Activated CD4-positive, alpha-beta T cell treated with anti-CD3 and anti-CD28 coated beads, Interleukin-2, amount 50 U/mL, for 1 hour (primary cell): ENCODE measurements at regions not wholly inside any gene's neighbourhood (a gene's known extent, or its start where the extent isn't known, plus 50 kb on each side); places are given as distances from the start of the nearest gene placed in this dataset.
"Not testable (repeated sequence)": the region's sequence is repeated elsewhere in the genome, so short reads cannot be mapped to it uniquely, and the experiment has no call there.

Experiments used
- DNase-seq: peaks from one replicate; pipeline ENCODE4 v3.0.0-alpha.2; 2020

DNA sequence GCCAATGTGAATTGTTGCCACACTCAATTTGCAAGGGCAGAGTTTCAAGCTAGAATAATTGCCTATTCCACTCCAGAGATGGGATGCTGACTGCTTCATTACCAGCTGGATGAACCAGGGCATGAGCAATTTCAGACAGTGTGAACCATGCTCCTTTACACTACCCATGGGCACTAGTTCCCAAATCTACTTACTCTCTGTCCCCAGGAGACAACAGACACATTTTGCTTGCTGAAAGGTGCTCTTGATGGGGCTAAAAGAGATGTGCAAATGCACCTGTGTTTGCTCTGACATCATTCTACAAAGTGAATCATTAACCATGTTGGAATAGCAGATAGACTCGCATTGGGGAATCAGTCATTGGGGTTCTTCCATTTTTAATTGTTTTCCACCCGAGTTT is 522.3 kb upstream of the NUDT12 start:
- no peak for DNase-seq

DNA sequence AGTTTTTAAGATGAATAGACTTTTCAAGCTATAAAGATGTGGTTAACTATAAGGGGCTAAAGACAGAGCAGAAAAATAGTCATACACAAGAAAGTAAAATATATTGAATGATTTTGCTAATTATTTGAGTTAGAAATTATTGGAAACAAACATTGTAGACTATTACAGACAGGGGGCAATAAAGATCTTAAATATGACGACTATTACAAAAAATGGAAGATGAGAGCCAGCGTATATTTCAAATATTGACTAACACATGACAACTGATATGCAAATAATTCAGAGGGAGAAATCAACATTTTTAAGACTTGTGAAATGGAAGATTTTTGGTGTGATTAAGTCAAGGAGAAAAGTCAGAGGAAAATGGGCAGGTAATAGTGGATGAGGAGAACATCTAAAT is 520.2 kb upstream of the NUDT12 start:
- no peak for DNase-seq

DNA sequence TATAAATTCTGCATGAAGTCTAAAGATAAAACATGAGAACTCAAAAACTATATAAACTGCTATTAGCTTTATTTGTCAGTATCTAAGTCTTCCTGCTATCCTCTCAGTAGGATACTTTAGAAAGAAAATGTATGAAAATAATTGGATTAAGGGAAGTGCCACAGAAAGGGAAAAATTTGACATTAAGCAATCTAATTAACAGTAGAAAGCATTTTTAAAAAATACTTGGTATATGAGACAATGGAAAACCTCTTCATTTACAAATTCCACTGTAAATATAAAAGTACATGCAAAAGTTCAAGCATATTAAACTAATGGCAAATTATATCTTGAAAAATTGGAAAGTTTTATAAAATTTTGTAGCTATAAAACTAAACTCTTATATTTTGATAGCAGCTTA is 518.6 kb upstream of the NUDT12 start:
- no peak for DNase-seq

DNA sequence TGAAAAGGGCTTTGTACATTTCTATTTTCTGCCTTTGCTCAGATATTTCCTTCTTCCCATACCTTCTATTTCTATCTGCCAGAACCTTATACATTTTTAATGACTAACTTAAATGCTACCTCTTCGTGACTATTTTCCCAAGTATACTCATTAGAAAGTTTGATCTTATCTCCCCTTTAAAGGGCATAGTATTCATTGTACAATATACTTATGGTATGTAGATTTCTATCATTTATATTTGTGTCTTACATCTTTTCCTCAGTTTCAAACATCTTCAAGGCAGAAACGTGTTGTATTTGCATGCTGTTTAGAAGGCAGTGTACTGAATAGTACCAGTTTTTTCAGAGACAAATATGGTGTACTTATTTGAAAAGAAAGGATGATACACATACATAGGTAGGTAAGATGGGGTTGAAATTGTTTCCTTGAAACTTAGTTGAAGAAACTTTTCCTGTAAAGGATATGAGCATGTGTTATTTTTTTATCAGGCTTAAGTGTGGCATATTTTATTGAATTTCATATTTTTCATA is 518.1 kb upstream of the NUDT12 start:
- DNase-seq = no peak

DNA sequence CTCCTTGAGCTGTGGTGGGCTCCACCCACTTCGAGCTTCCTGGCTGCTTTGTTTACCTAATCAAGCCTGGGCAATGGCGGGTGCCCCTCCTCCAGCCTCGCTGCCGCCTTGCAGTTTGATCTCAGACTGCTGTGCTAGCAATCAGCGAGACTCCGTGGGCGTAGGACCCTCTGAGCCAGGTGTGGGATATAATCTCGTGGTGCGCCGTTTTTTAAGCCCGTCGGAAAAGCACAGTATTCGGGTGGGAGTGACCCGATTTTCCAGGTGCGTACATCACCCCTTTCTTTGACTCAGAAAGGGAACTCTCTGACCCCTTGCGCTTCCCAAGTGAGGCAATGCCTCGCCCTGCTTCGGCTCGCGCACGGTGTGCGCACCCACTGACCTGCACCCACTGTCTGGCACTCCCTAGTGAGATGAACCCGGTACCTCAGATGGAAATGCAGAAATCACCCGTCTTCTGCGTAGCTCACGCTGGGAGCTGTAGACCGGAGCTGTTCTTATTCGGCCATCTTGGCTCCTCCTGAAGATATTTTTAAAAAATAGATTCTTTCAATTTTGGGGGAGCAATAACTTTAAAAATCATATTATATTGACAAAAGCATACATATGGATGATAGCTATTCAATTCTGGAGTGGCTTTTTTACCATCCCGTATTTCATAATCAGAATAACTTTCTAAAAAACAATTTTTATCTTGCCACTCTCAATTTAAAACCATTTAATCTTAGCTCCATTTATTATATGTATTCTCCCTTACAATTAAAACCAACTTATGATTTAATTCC is 517.5 kb upstream of the NUDT12 start:
- not testable (repeated sequence) for DNase-seq

DNA sequence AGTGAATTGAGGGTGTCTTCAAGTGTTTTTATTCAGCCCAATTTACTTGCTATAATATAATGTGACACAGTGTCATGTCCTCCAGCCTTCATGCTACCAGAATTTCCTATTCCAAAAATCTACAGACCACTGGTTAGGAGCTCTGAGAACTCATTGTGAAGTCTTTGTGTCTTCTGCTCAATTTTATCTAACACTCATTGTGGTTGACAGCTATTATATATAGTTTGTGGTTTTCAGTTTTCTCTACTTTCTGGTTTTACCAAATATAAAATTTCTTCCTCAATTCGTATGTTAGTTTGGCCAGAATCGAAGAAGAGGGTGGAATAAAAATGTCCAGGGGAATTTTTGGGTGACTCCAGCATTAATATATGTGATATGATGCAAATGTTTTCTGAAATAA is 509.3 kb upstream of the NUDT12 start:
- no peak for DNase-seq

DNA sequence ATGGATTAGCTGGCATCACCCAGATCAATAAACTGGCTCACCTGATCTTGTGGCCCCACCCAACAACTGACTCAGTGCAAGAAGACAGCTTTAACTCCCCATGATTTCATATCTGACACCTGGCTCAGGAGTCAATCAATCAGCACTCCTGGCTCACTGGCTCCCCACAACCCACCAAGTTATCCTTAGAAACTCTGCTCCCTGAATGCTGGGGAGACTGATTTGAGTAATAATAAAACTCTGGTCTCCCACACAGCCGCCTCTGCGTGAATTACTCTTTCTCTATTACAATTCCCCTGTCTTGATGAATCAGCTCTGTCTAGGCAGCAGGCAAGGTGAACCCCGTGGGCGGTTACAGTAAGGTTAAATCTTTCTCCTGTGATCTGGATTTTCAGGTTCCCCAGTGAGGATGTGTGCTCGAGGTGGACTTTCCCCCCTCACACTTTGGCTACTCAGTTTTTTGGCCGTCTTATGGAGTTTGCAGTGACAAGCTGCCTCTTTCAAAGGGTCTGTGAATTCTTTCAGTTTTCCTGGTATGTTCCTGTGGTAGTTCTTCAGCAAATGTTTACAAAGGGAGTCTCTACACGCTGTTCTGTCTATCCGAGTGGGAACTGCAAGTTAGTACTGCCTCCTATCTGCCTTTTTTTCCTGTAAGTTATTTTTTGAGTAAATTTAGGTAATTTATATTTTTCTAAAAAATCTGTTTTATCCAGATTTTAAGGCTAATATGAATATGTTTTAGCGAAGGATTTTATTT is 500.2 kb upstream of the NUDT12 start:
- DNase-seq = no peak

DNA sequence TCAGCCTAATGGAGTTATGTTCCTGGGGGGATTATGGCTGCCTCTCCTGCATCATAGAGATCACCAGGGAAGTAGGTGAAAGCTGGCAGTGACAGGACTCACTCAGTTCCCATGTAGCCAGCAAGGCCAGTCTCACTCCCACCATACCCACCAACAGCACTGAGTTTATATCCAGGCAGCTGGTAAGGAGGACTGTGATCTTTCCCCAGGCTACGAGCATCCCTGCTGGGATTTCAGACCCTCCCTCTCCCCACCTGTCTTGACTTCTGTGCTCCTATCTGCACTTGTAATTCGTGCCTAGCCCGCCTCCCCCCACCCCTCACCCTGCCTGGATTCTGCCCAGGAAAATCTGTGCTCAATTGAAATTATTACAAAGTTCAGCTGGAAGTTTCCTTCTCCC is 499.1 kb upstream of the NUDT12 start:
- no peak for DNase-seq

DNA sequence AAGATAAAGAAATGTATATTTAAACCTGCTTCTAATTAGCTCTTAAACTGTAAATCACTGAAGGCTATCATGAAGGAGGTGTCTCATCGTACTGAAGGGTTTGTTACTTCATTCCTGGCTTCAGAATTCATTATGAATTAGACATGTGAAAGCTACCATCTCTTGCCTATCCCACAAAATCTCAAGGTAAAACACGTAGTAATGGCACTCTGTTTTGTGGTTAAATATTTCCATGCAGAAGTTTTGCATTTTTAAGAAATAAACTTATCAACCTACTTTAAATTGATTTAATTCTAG is 490.7 kb upstream of the NUDT12 start:
- no peak for DNase-seq

DNA sequence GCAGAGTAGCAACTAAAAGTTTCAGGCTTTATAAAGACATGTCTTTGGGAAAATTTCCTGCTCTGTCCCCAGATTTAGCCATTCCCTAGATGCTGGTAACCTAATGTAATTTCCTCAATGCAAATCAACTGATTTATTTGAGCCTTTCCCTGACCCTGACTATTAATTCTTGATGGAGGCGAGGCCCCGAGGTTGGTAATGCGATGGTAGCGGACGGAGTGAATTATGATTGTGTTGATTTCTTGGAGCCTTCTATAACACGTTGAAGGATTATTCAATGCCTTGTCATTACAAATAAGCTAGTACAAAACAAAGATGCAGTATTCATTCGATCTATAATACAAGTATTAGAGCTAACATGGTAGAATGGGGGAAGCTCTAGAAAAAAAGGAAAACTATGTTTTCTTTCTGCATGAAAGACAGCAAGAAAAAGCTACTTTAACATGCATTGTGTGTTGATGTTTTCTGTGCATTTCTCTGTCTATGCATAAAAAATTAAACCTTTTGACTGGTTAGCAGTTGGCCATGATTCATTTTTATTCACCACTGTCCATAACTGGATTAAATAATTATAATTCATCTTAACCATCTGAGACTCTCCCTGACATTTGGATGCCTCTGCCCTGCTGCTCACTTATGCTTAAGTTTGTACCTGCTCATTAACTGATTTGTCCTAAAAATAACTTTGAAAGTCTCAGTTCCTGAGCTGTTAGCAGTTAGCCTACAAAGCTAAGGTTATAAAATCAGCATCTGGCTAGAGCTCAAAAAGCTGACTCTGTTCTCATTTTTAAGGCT is 490.2 kb upstream of the NUDT12 start:
- DNase-seq = no peak

DNA sequence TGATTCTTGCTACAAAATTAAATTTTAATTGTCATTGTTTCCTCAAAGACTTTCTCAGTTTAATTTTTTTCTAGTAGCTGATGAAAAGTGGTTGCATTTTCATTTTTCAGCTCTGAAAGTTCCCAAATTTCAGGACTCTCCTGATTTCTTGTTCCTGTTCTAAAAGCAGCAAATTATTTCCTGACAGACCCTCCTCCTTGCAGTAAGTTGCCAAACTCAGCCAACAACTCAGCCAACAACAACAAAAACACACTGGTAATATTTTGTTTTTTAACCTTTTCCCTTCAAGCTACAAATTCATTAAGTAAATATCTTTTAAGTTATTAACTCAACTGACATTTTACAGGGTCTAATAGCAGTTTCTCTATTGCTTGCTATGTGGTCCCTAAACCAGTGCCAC is 487.8 kb upstream of the NUDT12 start:
- no peak for DNase-seq

DNA sequence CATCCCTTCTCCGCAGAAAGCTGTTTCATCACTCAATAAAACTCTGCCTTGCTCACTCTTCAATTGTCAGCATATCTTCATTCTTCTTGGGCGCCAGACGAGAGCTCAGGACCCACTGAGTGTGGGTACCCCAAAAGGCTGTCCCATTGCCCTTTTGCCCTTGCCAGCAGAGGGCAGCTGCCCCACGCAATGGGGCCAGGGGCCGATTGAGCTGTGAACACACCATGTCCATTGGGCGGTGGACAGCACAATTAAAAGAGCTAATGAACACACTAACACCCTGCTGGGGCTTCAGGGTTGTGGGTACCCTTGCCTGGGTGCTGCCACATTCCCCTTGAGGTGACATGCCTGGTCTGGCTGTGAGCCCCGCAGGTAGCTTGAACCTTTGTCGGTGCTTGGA is 487.2 kb upstream of the NUDT12 start:
- no peak for DNase-seq

DNA sequence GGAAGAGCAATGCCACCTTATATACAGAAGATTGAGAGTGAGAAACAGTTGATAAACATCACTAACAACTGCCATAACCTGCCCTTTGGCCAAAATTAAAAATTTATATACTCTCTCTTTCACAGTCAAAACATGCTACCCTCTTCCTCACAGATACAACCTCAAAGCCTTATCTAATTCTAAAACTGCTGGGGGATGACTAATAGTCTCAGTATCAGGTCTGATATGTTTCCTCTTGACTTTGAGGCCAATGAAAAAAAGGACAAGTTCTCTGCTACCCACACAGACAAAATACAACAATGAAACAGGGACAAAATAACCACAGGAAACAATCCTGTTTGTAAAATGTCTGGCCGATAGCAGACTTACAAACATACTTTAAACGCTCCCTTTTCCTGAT is 485.6 kb upstream of the NUDT12 start:
- DNase-seq = no peak

DNA sequence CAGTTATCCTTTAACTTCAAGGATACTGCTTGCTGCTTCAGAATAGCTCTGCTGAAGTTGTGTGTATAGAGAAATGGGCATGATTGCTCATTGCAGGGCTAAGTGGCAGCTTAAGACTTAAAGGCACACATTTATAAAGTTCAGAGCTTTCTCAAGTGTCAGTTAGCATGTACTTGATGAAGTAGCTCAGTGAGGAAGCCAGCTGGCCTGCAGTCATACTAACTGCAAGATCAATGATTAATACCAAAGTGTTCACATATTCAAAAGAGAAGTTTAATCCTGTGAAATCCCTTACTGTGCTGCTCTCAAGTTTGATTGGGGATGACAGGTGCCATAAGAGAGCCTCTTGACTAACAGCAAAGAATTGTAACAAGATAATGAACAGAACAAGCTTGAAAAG is 483.4 kb upstream of the NUDT12 start:
- no peak for DNase-seq

DNA sequence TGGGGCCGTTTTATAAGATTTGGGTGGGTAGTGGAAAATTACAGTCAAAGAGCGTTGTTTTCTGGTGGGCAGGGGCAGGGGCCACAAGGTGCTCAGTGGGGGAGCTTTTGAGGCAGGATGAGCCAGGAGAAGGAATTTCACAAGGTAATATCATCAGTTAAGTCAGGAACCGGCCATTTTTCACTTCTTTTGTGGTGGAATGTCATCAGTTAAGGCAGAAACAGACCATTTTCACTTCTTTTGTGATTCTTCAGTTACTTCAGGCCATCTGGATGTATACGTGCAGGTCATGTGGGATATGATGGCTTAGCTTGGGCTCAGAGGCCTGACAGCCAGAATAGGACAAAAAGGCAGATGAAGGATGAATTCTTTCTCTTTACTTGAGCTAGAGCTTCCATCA is 477.3 kb upstream of the NUDT12 start:
- not testable (repeated sequence) for DNase-seq

DNA sequence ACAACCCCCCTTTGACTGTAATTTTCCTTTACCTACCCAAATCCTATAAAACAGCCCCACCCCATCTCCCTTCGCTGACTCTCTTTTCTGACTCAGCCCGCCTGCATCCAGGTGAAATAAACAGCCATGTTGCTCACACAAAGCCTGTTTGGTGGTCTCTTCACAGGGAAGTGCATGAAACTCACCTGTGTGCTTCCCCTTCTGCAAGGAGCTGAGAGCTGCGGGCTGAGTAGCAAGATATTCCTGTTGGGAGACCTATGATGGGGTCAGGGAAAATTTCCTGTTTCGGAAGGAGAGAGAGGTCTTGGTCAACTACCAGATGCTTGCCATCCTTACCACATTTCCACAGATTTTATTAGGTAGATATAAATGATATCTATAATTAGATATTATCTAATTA is 474.5 kb upstream of the NUDT12 start:
- not testable (repeated sequence) for DNase-seq

DNA sequence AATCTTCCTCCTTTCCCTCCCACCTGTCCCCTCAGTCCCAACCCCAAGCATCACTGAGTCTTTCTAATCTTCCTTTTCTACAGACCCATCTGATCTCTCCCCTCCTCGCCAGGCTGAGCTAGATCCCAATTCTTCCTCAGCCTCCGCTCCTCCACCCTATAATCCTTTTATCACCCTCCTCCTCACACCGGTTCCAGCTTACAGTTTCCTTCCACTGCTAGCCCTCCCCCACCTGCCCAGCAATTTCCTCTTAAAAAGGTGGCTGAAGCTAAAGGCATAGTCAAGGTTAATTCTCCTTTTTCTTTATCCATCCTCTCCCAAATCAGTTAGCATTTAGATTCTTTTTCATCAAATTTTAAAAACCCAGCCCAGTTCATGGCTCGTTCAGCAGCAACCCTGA is 470.6 kb upstream of the NUDT12 start:
- DNase-seq = not testable (repeated sequence)

DNA sequence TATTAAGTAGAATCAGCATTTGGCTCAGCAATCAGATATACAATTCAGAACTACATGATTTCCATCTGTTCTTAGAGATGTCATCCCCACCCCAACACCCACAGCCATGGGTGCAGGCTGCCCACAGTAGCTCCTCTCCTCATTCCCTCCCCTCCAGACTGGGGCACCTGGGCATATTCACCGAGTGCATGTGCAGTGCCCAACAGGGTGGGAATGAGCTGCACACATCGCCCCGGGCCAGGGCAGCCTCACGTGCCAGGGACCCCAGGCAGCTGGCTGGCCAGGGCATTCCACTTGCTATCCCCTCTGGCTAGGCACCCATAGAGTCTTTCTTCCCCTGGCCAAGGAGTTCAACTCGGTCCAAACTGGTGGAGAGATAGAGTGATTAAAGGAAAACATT is 461.9 kb upstream of the NUDT12 start:
- no peak for DNase-seq

DNA sequence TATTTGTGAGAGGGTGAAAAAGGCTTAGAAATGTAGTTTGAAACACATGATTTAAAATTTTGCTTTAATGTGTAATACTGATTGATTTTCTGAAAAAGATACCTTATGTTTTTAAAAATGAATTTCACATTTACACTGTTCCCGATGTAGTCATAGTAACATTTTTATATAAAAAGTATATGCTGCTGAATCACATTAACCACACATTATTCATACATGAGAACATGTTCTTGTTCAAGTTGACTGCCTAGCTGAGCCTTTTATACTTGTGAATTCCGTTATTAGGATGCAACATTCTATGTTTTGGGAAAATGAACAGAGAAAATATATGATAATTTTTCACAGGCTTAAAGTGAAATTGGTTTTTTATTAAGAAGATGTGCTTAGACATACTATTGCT is 461.1 kb upstream of the NUDT12 start:
- DNase-seq = no peak

DNA sequence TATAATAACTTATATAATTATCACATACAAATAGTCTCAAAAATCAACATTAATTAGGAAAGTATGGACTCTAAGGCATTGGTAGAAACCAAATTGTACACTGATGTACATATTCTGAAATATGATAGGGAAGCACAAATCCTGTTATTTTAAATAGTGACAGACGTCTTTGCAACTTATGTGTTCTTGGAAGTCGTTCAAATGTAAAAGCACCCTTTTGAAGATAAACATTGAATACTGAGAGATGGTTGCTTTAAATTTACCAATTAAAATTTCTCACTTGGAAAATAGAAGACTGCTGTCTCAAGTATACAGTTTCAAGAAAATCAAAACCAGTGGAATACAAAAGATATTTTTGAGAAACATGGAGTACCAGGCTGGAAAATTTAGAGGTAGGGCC is 457.4 kb upstream of the NUDT12 start:
- DNase-seq = no peak

DNA sequence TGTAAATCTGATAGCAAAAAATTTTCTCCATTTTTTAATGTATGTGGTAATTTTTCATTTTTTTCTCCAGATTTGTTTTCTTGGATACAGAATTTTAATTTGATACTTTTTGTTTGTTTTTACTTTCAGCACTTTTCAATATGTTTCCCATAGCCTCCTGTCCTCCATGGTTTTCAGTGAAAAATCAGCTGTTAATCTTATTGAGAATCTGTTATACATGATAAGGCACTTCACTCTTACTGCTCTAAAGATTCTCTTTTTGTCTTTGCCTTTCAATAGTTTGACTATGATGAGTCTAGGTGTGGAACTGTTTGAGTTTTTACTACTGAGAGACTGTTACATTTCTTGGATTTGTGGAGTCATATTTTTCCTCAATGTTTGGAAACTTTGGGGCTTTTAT is 455.7 kb upstream of the NUDT12 start:
- DNase-seq = no peak

DNA sequence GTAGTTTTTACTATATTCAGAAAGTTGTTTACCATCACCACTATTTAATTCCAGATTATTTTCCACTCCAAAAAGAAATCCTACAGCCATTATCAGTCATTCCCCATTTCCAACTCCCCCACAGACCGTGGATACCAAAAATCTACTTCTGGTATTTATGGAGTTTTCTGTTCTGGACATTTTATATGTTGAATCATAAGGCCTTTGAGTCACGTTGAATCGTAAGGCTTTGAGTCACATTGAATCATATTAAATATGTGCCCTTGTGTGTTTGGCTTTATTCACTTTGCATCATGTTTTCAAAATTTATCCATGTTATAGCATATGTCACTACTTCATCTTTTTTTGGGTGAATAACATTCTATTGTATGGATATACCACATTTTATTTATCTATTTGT is 454.1 kb upstream of the NUDT12 start:
- no peak for DNase-seq

DNA sequence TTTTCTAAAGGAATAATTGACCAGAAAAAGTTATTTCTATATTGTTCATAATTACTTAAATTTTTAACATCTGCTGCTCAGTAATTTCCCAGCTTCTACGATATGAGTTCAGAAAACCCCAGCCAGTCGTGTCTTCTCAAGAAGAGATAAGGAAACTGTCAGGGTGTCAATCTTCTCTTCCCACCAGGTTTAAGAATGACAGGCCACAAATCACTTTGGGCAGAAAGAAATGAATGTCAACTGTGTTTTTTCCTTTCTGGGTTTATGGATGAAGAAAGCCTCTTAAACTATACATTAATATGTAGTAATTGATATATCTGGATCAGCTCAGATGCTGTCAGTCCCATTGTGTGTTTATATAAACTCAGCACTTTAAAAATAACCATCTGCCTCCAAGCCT is 453.2 kb upstream of the NUDT12 start:
- DNase-seq = no peak

DNA sequence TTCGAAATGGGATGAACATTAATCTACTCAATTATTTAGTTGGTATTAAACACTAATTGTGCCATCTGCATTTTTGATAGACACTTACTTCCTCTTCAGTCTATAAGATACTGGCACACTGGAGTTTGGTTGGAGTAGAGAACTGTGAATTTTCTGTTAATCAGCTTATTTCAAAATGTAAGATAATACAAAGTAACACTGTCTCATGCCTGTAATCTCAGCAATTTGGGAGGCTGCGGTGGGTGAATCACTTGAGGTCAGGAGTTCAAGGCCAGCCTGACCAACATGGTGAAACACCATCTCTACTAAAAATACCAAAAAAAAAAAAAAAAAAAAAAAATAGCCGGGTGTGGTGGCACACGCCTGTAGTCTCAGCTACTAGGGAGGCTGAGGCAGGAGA is 440.2 kb upstream of the NUDT12 start:
- not testable (repeated sequence) for DNase-seq
